ENCODE measurements at regions not wholly inside any gene's neighbourhood (a gene's known extent, or its start where the extent isn't known, plus 50 kb on each side); places are given as distances from the start of the nearest gene placed in this dataset.

DNA sequence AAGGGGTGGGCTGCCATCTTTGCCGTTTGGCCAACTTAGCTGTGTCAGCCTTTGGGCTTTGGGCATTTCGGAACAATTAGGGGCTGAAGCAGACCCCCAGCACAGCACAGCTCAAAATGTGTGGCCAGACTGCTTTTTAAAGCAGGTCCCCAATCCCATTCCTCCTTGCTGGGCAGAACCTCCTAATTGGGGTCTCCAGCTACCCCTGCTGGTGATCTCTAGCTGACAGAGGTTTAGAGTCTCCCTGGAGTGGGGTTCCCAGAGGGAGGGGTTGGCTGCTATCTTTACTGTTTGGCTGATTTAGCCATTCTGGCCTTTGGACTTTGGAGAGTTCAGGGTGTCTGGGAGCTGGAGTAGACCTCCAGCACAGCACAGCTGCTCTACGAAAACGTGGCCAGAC, 71.5 kb upstream of the LHCGR start:
- intact Hi-C loops (cut with DNase I) = no loop called here
- no peaks in the 10 kb centered on the region for H3K27me3 ChIP-seq
- H3K4me1 ChIP-seq (replicated peaks in 1 of 2) = no peaks in the 10 kb centered on the region
- 73 to 85% (median 75%) methylated on average over 2 to 4 of the region's 4 CpGs for WGBS, 4 donors
- DNase-seq = no peak
- no peaks in the 10 kb centered on the region for H3K9me3 ChIP-seq (replicated peaks in 1 of 3)
- no peak overlapping the region for H3K4me3 ChIP-seq
- H3K27ac ChIP-seq = no peak overlapping the region
- no peak for TF ChIP-seq POLR2A (IDR thresholded peaks at IDR 0.05)
- TF ChIP-seq, protein P1, sequence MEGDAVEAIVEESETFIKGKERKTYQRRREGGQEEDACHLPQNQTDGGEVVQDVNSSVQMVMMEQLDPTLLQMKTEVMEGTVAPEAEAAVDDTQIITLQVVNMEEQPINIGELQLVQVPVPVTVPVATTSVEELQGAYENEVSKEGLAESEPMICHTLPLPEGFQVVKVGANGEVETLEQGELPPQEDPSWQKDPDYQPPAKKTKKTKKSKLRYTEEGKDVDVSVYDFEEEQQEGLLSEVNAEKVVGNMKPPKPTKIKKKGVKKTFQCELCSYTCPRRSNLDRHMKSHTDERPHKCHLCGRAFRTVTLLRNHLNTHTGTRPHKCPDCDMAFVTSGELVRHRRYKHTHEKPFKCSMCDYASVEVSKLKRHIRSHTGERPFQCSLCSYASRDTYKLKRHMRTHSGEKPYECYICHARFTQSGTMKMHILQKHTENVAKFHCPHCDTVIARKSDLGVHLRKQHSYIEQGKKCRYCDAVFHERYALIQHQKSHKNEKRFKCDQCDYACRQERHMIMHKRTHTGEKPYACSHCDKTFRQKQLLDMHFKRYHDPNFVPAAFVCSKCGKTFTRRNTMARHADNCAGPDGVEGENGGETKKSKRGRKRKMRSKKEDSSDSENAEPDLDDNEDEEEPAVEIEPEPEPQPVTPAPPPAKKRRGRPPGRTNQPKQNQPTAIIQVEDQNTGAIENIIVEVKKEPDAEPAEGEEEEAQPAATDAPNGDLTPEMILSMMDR (IDR thresholded peaks at IDR 0.05) = no peak
- H3K36me3 ChIP-seq (replicated peaks in 1 of 2) = no peaks in the 10 kb centered on the region

DNA sequence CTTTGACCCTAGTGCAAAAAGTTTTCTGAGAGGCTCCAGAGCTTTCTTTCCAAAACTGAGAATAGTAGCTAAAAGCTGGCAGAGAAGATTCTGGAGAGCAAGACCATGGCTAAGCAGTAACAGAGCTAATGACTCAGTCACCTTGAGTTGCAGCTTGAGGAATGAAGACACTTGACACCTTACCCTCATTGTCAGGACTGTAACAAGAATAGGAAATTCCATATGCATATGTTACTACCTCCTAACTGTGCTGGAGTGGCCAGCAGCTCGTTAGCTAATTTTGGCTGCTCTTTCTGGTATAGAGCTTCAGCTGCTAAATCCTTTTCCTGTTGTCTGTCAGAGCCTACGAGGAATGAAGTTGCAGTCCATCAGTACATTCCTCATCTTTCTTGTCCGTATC, 68.6 kb upstream of the LHCGR start:
- no peak for TF ChIP-seq POLR2A (IDR thresholded peaks at IDR 0.05)
- TF ChIP-seq, protein P1 (IDR thresholded peaks at IDR 0.05) = no peak
- intact Hi-C loops (cut with DNase I) = no loop called here
- 72 to 85% (median 79%) methylated on average over 3 of the region's 3 CpGs for WGBS, 4 donors
- no peaks in the 10 kb centered on the region for H3K4me1 ChIP-seq (replicated peaks in 1 of 2)
- no peak for DNase-seq
- H3K9me3 ChIP-seq (replicated peaks in 1 of 3) = no peaks in the 10 kb centered on the region
- no peak overlapping the region for H3K4me3 ChIP-seq
- H3K36me3 ChIP-seq (replicated peaks in 1 of 2) = no peaks in the 10 kb centered on the region
- H3K27ac ChIP-seq = no peak overlapping the region
- no peaks in the 10 kb centered on the region for H3K27me3 ChIP-seq

DNA sequence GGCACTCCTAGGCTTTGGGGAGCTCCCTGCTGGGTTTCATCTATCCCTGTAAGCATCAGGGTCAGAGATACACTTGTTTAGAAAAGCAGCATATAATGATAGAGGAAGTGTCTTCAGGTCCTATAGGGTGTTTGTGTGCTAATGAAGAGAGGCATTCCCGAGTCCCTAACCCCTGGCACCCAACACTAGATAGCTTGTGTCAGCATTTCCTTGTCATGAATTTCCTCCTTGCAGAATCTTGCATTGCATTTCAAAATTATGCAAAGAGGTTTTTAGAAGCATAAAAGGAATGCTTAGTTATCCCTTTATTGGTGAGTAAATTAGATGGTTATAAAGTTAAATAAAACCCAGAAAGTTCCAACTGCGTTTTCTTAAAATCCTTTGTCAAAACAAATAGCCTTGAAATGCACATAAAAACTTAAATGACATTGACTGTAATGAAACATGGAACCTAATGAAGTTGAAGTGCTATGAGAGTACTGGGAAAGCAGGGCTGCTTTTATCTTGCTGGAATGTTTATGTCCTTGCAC, 63.7 kb upstream of the LHCGR start:
- no peak for DNase-seq
- intact Hi-C loops (cut with DNase I) = no loop called here

DNA sequence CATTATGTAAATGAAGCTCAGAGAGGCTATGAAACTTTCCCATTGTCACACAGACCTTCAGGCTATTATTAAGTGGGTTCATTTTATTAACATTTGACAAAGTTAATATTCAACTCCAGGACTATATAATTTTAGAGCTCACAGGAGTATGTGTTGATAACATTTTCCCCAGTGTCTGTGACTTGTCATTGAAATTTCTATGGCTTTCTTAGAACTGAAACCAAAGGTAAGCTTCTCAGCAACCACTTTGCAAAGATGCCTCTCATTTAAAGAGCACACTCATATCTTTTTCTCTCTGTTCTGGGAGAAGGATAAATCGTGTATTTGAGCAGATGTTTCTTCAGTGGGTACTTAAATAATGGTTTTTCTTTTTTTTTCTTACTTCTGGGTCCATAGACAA, 61.8 kb upstream of the LHCGR start:
- no peak for DNase-seq
- H3K27me3 ChIP-seq = no peaks in the 10 kb centered on the region
- H3K27ac ChIP-seq = no peak overlapping the region
- H3K4me1 ChIP-seq (replicated peaks in 1 of 2) = no peaks in the 10 kb centered on the region
- no peaks in the 10 kb centered on the region for H3K36me3 ChIP-seq (replicated peaks in 1 of 2)
- intact Hi-C loops (cut with DNase I) = no loop called here
- no peaks in the 10 kb centered on the region for H3K9me3 ChIP-seq (replicated peaks in 1 of 3)
- H3K4me3 ChIP-seq = no peak overlapping the region
- TF ChIP-seq POLR2A (IDR thresholded peaks at IDR 0.05) = no peak
- TF ChIP-seq, protein P1 (IDR thresholded peaks at IDR 0.05) = no peak
- 31 to 50% (median 35%) methylated on average over 1 of the region's 1 CpG for WGBS, 4 donors

More for the DNA sequence above, 63.7 kb upstream of the LHCGR start:
- 29 to 34% (median 34%) methylated on average over 2 of the region's 2 CpGs for WGBS, 4 donors
- Histone ChIP-seq H3K4me1 (replicated peaks in 1 of 2) (no peaks in the 10 kb centered on the region), H3K4me3 (no peak overlapping the region), H3K27ac (no peak overlapping the region), H3K36me3 (replicated peaks in 1 of 2) (no peaks in the 10 kb centered on the region), H3K27me3 (no peaks in the 10 kb centered on the region), H3K9me3 (replicated peaks in 1 of 3) (no peaks in the 10 kb centered on the region)
- TF ChIP-seq, protein P1 (IDR thresholded peaks at IDR 0.05) = no peak
- TF ChIP-seq POLR2A (IDR thresholded peaks at IDR 0.05) = no peak

Data from adrenal gland (tissue), 9 donors.